ENCODE measurements at regions not wholly inside any gene's neighbourhood (a gene's known extent, or its start where the extent isn't known, plus 50 kb on each side); places are given as distances from the start of the nearest gene placed in this dataset.
A peak's percentile ranks its signal among the peaks of the same experiment; 100 is the strongest.
"Not testable (repeated sequence)": the region's sequence is repeated elsewhere in the genome, so short reads cannot be mapped to it uniquely, and the experiment has no call there.

DNA sequence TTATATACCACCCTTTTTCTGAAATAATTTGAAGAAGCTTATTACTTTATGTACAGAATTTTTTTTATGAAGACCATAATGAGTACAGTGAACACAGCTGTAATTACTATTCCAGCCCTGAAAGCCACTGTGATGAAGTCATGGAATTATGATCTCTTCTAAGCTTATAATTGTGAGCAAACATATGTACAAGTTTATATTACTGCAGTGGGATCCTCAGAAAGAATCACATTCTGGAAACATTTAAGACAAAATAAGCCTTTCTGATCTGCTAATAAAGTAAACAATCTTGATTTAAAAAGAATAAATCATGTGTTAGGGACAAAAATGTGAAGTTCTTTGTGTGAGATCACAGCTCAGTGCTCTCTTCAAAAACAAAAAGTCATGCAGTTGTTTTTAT, 560.4 kb downstream of the CD109 start:
- intact Hi-C loops (cut with DNase I) = no loop called here
- DNase-seq = no peak

DNA sequence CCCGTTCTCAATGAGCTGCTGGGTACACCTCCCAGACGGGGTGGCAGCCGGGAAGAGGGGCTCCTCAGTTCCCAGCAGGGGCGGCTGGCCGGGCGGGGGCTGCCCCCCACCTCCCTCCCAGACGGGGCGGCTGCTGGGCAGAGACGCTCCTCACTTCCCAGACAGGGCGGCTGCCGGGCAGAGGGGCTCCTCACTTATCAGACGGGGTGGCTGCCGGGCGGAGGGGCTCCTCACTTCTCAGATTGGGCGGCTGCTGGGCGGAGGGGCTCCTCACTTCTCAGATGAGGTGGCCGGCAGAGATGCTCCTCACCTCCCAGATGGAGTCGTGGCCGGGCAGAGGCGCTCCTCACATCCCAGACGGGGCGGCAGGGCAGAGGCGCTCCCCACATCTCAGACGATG, 559.0 kb downstream of the CD109 start:
- intact Hi-C loops (cut with DNase I) = not testable (repeated sequence)
- DNase-seq = peak in 2 of 10 donors; percentile 69 to 75

DNA sequence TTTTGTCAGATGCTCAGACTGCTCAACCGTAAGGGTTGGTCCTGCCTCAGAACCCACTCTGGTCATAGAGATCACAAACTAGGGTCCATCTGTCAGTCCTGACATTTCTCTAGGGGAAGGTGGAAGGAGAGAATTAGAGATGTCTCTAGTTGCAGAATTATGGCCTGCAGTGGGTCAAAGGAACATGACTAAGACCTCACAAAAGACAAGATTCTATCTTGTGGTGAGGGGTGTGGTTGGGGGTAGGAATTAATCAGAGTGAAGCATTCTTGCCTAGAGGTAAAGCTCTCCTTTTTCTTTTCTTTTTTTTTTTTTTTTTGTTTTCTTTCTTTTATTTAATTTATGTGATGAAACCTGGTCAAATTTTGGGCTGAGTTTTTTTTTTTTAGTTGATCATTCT, 558.1 kb downstream of the CD109 start:
- intact Hi-C loops (cut with DNase I); DNase-seq: not testable (repeated sequence)

DNA sequence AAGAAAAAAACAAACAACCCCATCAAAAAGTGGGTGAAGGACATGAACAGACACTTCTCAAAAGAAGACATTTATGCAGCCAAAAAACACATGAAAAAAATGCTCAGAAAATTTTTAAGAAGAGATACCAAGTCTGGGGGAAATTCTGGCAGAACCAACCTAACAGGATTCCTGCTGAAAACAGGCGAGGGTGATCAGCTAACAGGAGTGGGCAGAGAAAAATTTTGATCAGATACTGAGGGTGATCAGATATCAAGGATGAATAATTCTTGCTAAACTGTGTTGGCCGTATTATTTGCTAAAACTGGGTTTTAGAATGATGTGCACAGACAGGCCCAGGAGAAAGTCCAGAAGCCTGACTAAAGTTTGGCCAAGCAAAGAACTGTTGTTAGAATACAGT, 557.3 kb downstream of the CD109 start:
- intact Hi-C loops (cut with DNase I) = no loop called here
- no peak for DNase-seq

DNA sequence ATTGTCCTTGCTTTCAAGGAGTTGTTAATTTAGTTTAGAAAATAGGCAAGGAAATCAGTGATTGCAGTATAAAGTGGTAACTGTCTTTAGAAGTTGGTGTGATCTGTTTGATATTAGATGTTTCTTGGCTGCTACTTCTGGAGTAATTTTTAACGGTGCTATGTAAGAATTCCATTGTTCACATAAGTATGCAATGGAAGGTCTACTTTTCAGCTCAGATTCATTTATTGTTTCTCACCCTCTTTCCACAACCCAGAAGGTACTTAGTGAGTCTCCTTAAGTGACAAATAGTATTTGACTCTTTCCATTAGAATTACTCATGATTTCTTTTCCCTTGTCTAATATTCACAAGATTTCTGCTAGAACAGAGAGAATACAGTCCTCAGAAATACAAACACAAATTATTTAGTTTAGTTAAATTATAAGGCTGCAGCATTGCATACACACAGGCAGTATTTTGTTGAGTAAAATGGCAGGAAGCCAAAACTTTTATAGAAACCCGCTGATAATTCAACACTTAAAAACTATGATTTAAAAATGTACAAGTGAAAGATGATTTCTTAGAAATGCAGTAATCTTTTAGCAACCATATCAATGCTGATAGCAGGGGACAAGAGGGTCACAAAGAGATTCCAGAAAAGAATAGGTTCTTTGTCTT, 554.3 kb downstream of the CD109 start:
- no peak for DNase-seq
- intact Hi-C loops (cut with DNase I) = no loop called here

DNA sequence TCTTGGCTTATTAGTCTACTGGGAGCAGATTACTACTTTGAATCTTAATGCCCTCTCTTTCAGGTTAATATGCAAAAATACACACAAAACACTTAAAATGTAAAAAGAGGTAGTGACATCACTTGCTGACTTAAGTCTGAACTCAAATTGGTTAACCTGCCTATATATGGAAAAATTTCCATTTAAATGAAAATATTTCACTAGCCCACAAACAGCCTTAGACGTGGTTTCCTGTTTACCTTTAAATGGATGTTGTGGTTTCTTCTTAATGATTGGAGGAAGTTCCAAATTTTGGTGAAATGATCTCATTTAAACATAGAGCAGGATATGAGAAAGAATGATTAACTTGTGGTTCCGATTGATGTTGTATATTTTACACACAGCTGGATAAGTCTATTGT, 553.7 kb downstream of the CD109 start:
- intact Hi-C loops (cut with DNase I) = no loop called here
- DNase-seq = no peak

DNA sequence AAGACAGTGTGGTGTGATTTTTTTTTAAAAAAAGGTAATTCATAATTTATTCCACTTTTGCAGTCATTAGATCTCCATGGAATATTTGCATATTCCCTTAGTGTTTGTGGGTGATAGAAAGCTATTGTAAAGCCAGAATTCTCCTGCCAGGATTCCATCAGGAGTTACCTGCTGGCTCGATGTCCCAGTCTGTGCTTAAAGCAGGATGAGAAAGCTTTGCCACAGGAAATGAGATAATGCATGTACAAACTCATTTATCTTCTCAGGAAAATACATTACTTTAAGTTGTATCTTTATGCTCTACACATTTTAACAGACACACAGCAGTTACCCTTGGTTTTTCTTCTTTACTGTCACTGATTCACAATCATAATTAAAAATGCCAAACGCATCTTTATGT, 553.0 kb downstream of the CD109 start:
- intact Hi-C loops (cut with DNase I) = no loop called here

DNA sequence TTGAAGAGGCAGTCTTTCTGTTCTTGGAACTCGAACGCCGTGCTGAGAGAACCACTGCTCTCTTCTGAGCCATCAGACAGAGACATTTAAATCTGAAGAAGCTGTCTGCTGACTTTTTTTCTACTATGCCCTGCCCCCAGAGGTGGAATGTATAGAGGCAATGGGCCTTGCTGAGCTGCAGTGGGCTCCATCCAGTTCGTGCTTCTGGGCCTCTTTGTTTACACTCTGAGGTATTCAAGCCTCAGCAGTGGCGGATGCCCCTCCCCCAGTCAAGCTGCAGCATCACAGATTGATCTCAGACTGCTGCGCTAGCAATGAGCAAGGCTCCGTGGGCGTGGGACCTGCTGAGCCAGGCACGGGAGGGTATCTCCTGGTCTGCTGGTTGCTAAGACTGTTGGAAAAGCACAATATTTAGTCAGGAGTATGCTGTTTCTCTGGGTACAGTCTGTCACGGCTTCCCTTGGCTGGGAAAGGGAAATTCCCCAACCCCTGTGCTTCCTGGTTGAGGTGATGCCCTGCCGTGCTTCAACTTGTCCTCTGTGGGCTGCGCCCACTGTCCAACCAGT, 526.8 kb downstream of the CD109 start:
- DNase-seq = no peak
- intact Hi-C loops (cut with DNase I) = no loop called here

More for the DNA sequence above, 553.0 kb downstream of the CD109 start:
- no peak for DNase-seq

DNA sequence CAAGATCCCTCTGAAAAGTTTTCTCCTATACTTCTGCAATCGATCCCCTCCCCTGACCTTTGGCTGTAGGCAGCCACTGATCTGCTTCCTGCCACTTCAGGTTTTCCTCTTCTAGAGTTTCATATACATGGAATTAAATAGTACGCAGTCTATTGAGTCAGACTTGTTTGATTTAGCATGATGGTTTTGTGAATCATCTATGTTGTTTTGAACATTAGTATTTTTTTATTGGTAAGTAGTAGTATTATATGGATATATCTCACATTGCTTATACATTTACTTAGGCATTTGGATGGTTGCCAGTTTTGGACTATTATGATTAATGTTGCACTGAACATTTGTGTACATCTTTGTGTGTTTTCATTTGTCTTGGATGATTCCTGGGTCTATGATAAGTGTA, 518.0 kb downstream of the CD109 start:
- intact Hi-C loops (cut with DNase I) = no loop called here
- no peak for DNase-seq

DNA sequence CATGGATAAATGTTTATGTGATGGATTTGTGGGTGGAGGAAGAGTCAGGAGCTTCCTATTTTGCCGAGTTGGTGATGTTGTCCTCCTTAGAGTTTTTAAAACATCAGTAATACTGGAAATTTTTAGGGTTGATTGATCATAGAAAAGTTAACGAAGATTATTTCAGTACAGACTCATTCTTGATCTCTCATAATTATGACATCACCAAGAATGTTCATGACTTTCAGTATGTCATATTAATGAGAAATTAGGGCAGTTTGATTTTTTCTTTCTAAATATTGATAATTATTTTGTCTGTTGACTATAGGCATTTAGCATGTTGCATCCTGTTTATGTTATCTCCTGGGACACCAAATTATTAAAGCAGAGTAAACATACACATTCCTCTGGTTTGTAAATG, 512.2 kb downstream of the CD109 start:
- intact Hi-C loops (cut with DNase I) = no loop called here
- DNase-seq = no peak

DNA sequence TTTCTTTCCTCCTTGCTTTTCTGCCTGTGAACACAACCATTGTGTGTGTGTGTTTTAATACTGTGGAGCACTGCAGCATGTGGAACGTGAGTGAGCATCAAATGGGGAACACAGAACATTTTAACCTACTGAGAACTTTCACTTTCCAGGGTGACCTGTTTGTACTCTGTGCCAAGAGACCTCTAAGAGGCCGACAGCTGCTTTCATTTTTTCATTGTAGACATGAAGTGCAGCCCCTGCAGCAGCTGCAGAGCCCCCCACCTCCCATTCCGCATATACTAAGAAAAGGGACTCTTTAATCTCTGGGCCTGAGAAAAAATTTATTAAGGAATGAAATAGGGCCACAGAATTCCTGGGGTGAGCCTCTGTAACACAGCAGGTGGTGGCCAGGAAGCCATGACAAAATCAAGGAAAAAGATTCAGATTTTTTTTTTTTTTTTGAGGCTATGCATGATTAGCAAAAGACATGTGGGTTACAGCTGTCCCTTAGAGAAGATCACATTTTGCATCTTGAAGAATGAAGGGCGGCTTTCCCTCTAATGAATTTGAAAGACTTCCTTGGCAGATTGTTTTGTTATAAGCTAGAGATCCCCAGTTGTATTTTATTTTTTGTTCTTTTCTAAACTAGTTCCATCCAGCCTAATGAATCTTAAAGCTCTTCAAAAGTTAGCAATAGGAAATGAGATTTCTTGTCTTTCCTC, 503.4 kb downstream of the CD109 start:
- no peak for DNase-seq
- intact Hi-C loops (cut with DNase I) = no loop called here

DNA sequence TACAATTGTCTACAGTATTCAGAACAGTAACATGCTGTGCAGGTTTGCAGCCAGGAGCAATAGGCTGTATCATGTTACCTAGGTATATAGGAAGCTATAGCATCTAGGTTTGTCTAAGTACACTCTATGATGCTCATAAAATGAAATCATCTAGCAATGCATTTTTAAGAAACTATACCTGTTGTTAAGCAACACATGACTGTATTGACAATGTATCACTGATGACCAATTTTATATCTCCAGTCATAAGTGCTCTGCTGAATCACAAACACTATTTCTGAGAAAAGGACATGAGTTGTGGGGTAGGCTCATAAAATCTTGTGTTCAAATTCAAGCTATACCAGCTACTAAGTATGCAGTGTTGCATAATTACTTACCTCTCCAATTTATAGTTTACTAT, 501.3 kb downstream of the CD109 start:
- intact Hi-C loops (cut with DNase I) = no loop called here
- no peak for DNase-seq

DNA sequence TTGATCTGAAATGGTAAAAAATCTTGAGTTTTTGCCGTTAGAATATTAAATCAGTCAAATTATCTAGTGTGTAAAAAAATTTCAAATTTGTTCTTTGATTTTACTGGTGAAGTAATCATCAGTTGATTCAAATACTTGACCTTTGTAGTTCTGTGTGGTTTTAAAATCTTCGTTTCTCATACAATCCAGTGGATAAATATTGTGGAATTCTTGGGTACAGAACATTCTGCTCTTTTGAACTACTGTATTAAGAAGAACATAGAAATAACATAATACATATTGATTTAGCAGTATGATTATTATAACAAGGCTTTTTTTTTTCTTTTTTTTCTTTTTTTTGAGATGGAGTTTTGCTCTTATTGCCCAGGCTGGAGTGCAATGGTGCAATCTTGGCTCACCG, 491.8 kb downstream of the CD109 start:
- intact Hi-C loops (cut with DNase I) = no loop called here
- DNase-seq = no peak

DNA sequence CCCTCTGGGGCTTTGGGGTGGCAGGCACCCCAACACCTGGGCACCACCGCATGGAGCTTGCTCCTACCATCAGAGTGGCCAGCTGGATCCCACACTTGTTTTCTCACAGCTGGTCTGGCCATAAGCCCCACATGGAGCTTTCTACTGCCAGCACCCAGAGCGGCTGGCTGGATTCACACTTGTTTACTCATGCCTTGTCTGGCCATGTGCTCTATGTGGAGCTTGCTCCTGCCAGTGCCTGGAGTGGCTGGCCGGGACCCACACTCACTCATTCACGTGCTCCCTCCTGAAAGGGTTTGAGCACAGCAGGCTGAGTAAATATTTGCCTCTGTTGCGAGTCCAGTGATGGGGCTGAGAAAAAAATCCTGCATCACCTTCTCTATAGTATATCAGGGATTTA, 487.0 kb downstream of the CD109 start:
- peak in 5 of 10 donors; percentile 10 to 84 (median 75) for DNase-seq
- intact Hi-C loops (cut with DNase I) = no loop called here

DNA sequence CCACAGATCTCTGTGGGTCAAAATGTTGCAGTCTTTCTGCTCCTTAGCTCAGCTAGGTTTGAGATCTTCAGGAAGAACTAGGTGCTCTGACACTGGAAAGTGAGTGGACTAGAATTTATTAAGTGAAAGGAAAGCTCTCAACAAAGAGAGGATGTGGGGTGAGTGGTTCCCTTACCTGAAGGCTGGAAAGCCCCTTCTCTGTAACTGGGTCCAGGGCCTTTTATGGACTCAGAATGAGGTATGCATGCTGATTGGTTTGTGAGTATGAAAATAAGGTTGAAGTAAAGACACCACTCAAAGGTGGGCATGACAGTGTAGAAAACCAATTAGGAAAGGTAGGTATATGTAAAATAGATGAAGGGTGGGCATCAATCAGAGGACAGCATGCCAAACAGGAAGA, 485.5 kb downstream of the CD109 start:
- DNase-seq = no peak

DNA sequence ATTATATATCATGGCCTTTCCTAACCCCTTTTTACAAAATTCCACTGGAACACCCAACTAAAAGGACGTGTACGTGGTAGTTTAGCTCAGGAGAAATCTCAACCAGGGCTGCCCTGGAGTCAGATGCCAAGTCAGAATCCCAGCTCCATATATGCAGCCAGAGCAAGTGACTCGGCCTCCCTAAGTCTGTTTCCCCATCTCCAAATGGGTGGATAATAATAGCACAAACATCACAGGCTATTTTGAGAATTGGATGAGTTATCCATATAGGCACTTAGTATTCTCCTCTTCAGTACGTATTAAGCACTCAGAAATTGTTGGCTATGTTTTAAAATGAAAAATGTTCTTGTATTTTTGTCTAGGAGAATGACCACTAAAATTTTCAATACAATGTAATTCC, 481.5 kb downstream of the CD109 start:
- intact Hi-C loops (cut with DNase I) = no loop called here
- no peak for DNase-seq

More for the DNA sequence above, 485.5 kb downstream of the CD109 start:
- intact Hi-C loops (cut with DNase I) = no loop called here

DNA sequence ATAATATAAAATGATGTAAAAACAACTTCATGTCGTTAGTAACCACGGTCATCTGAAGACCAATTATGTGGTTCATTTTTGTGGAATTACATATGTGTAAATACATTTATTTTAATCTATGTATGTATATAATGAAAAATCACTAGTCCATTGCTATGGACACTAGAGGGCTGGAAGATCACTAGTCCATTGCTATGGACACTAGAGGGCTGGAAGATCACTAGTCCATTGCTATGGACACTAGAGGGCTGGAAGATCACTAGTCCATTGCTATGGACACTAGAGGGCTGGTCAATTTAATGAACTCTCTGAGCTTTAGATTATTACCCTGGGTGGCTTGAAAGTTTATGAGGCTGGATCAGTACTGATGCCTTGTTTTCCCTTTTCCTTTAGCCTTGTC, 474.5 kb downstream of the CD109 start:
- intact Hi-C loops (cut with DNase I); DNase-seq: not testable (repeated sequence)

DNA sequence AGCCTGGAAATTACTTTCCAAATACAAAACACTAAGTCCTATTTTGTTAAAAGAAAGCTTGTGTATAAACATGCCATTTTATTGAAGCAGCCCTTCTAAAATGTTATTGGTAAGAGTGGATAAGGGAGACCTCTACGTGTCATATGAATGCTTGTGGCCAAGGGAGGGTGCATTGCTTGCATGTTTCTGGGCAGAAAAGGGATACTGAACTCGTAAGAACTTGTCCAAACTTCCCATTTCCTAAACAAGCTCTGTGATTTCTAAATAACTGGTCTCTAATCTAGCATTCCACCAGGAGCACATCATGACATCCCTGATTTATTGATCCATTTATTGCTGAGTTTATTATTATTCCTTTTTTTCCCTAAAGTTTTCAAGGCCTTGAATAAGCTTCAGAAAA, 474.1 kb downstream of the CD109 start:
- intact Hi-C loops (cut with DNase I) = no loop called here
- no peak for DNase-seq

DNA sequence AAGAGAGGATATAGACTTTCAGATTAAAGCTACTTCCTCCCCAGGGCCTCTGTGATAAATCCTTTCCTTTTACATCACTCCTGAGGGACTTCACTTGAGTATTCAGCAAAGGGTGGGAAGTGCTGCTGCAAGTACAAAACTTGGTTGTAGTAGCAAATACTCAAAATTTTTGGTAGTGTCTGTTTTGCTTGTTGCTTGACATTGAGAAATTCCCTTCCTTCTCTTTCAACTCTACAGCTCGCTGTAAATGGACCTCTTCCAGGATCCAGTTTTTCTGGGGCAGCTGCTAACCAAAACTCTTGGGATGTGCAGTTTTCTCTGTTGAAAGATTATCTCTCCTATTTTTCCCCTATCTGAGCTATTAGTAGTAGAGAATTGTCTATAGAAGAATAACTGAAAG, 472.0 kb downstream of the CD109 start:
- DNase-seq = no peak
- intact Hi-C loops (cut with DNase I) = no loop called here

DNA sequence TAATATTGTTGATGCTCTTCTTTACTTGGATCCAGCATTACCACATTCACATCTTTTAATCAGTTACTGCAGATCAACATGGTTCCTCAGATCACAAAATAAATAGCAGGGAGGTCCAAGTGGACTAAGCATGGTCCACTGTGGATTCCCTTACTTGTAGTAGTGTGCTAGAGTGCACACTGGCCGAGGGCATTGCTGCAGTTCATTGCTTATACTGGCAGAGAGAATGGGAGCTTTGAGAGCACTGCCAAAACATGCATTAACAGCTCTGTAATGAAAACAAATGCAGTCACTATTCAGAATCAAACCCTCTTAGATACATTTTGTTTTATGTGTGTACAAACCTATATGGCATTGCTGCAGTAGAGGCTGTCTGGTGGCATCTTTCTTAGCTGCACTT, 471.5 kb downstream of the CD109 start:
- DNase-seq = peak in 1 of 10 donors; percentile 20
- intact Hi-C loops (cut with DNase I) = no loop called here

DNA sequence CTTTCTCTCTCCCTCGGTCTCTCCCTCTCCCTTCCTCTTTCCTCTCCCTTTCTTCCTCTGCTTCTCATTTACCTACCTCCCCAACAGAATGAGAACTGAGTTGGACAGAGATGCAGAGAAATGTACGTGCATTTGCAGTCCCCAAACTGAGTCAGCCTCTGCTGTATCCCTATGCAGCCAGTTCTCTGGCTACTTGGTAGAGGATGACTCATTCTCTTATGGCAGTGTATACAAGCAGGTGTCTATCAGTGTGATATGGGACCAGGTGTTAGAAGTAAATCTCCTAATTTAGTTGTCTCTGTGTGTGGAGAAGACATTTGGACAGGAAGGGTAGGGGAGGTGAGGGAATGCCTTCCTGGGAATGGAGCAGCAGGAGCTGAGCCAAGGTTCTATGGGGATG, 470.8 kb downstream of the CD109 start:
- intact Hi-C loops (cut with DNase I) = no loop called here
- DNase-seq = no peak

DNA sequence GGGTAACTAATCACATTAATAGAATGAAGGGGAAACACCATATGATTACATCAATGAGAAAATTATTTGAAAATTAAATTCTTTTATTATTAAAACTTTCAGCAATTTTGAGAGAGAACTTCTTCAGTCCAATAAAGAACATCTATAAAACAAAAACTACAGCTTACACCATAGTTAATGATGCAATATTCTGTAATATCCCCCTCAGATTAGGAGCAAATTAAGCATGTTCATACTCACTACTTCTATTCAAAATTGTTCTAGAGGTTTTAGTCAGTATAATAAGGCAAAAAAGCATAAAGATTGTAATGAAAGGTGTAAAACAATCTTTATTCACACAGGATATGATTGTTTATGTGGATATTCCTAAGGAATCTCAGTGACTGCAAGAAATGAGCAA, 465.4 kb downstream of the CD109 start:
- DNase-seq = no peak
- intact Hi-C loops (cut with DNase I) = no loop called here
